ENCODE measurements at regions not wholly inside any gene's neighbourhood (a gene's known extent, or its start where the extent isn't known, plus 50 kb on each side); places are given as distances from the start of the nearest gene placed in this dataset.

DNA sequence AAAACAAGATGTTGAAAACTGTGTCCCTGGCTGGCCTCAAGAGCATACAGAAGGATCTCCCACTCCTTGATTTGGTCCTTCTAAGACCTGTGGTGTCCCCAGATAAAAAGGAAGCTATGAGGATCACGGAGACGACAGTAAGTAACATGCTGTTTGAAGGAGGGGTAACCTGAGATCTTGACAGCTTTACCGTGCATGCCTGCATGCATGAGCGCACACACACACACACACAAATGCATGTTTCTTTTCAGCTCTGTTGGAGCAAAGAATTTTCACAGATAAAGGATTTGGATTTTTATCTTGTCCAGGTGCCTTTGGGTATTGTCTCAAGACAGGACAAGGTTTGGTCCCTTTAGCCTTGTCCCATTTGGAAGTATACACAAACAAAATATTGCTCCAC is 411.6 kb upstream of the CCDC196 start:
- no peak for TF ChIP-seq POLR2A (IDR thresholded peaks at IDR 0.05)
- TF ChIP-seq, protein P1, sequence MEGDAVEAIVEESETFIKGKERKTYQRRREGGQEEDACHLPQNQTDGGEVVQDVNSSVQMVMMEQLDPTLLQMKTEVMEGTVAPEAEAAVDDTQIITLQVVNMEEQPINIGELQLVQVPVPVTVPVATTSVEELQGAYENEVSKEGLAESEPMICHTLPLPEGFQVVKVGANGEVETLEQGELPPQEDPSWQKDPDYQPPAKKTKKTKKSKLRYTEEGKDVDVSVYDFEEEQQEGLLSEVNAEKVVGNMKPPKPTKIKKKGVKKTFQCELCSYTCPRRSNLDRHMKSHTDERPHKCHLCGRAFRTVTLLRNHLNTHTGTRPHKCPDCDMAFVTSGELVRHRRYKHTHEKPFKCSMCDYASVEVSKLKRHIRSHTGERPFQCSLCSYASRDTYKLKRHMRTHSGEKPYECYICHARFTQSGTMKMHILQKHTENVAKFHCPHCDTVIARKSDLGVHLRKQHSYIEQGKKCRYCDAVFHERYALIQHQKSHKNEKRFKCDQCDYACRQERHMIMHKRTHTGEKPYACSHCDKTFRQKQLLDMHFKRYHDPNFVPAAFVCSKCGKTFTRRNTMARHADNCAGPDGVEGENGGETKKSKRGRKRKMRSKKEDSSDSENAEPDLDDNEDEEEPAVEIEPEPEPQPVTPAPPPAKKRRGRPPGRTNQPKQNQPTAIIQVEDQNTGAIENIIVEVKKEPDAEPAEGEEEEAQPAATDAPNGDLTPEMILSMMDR (IDR thresholded peaks at IDR 0.05) = no peak

All from thyroid gland (tissue), 4 donors.